Endothelial cell of umbilical vein (primary cell): ENCODE measurements at regions not wholly inside any gene's neighbourhood (a gene's known extent, or its start where the extent isn't known, plus 50 kb on each side); places are given as distances from the start of the nearest gene placed in this dataset.

Experiments used
- BruUV-seq: library from RNA; stranded (reverse); fragments of 400-500 nt; replicated peaks from 2 replicates; lab custom pipeline; 2021; lab: Mats Ljungman, UMichigan
- CTCF ChIA-PET: fragments of 300-600, 350-600 bp; sonication (Branson Sonifier 250); formaldehyde crosslinking; loops from one replicate; lab custom pipeline; 2021; ENCODE audit warnings: antibody characterized with exemption, inconsistent platforms; lab: Charles Lee
- POLR2A ChIA-PET: fragments of 300-600, 350-600 bp; sonication (Branson Sonifier 250); formaldehyde crosslinking; loops from one replicate; lab custom pipeline; 2021; ENCODE audit warnings: antibody characterized with exemption, inconsistent platforms; lab: Charles Lee
- DNase-seq: peaks from one replicate; pipeline ENCODE4 v3.0.0-alpha.2; 2011; ENCODE audit warnings: low read depth, low spot score
- FAIRE-seq: peaks from 2 replicates; lab custom pipeline; 2011; peaks lifted over from hg19 to GRCh38; lab: Jason Lieb, UNC
- H2AFZ ChIP-seq: 2 replicates; pipeline ENCODE4 v1.6.0; 2012; ENCODE audit warnings: low read depth, low read length, control low read depth, inconsistent platforms
- H3K27ac ChIP-seq: 2 replicates; pipeline ENCODE4 v1.5.1; 2011; ENCODE audit warnings: low read depth, mild to moderate bottlenecking, control low read depth, low read length, moderate library complexity; ENCODE audit not compliant: insufficient read depth
- H3K27me3 ChIP-seq, 2 experiments: 2 replicates each; pipeline versions ENCODE4 v1.6.0 to v1.6.1; 2011; ENCODE audit warnings: low read length in 2 of 2, mixed read lengths in 1 of 2; ENCODE audit not compliant: control insufficient read depth in 2 of 2, insufficient read depth in 2 of 2
- H3K36me3 ChIP-seq, 2 experiments: 2 replicates in 1 of 2; 3 replicates in 1 of 2; pipeline ENCODE4 v1.5.1; 2011; ENCODE audit warnings: low read length in 2 of 2, mild to moderate bottlenecking in 1 of 2, moderate library complexity in 1 of 2; ENCODE audit not compliant: control insufficient read depth in 2 of 2, insufficient read depth in 2 of 2; ENCODE audit errors: extremely low read depth in 1 of 2
- H3K4me1 ChIP-seq: 3 replicates; pipeline ENCODE4 v1.5.1; 2011; ENCODE audit warnings: mild to moderate bottlenecking, low read length; ENCODE audit not compliant: control insufficient read depth, insufficient read depth; ENCODE audit errors: extremely low read depth
- H3K4me2 ChIP-seq: 2 replicates; pipeline ENCODE4 v1.6.1; 2011; ENCODE audit warnings: low read length, control low read depth, mixed read lengths; ENCODE audit not compliant: insufficient read depth
- H3K4me3 ChIP-seq, 3 experiments: fragments of 200-600 bp in 1 of 3; sonication (generic), shearing (Covaris generic) in 1 of 3; replicated peaks in 1 of 3; 2 replicates each; pipeline ENCODE4 v1.5.1; 2011 to 2016; ENCODE audit warnings: control low read depth in 3 of 3, low read length in 3 of 3, mild to moderate bottlenecking in 2 of 3, inconsistent platforms in 1 of 3, low read depth in 1 of 3, moderate library complexity in 1 of 3; ENCODE audit not compliant: insufficient read depth in 1 of 3
- H3K79me2 ChIP-seq: 2 replicates; pipeline ENCODE4 v1.6.0; 2012; ENCODE audit warnings: low read length, inconsistent platforms; ENCODE audit not compliant: control insufficient read depth, insufficient read depth
- H3K9ac ChIP-seq: replicated peaks from 2 replicates; pipeline ENCODE3; 2011; ENCODE audit warnings: low read length, control low read depth; ENCODE audit not compliant: insufficient read depth; ENCODE audit errors: extremely low read depth
- H3K9me1 ChIP-seq: replicated peaks from 3 replicates; pipeline ENCODE4 v1.6.0; 2011; ENCODE audit warnings: mild to moderate bottlenecking, low read length; ENCODE audit not compliant: control insufficient read depth, insufficient read depth; ENCODE audit errors: extremely low read depth
- H3K9me3 ChIP-seq: replicated peaks from 2 replicates; pipeline ENCODE4 v1.5.1; 2012; ENCODE audit warnings: low read length, inconsistent platforms; ENCODE audit not compliant: control insufficient read depth, insufficient read depth
- H4K20me1 ChIP-seq: replicated peaks from 2 replicates; pipeline ENCODE3; 2011; ENCODE audit warnings: mild to moderate bottlenecking, low read length; ENCODE audit not compliant: control insufficient read depth, insufficient read depth; ENCODE audit errors: extremely low read depth
- EZH2 ChIP-seq: IDR thresholded peaks from 2 replicates; pipeline ENCODE4 v1.6.1; 2012; ENCODE audit warnings: borderline replicate concordance, low read depth, mild to moderate bottlenecking, moderate library complexity, low read length, inconsistent platforms; ENCODE audit not compliant: severe bottlenecking
- GATA2 ChIP-seq: IDR thresholded peaks from 2 replicates; pipeline ENCODE4 v1.7.0; 2011; ENCODE audit warnings: low read depth, mild to moderate bottlenecking, moderate library complexity, mixed read lengths, low read length; ENCODE audit not compliant: insufficient read length, insufficient read depth
- JUN ChIP-seq: IDR thresholded peaks from 2 replicates; pipeline ENCODE4 v1.6.1; 2011; ENCODE audit warnings: borderline replicate concordance, low read depth; ENCODE audit not compliant: insufficient read length, insufficient read depth
- MYC ChIP-seq: IDR thresholded peaks from one replicate; pipeline ENCODE4 v1.6.1; 2011; ENCODE audit warnings: mild to moderate bottlenecking, low read depth, low read length
- POLR2A ChIP-seq: IDR thresholded peaks from 2 replicates; pipeline ENCODE4 v1.6.1; 2012; ENCODE audit warnings: low read depth, mild to moderate bottlenecking, control low read depth, low read length
- dilution Hi-C: fragments of 300-500 bp; cut with MboI; formaldehyde crosslinking; loops from one replicate; pipeline ENCODE4 v1.15.0; 2019; ENCODE audit warnings: low sequenced_read_pairs; ENCODE audit not compliant: extremely low pct_ligation_motif_present
- intact Hi-C: fragments of 100-400 bp; cut with micrococcal nuclease; formaldehyde crosslinking; loops from one replicate; pipeline ENCODE4 v1.10.0; 2022
- TF ChIP-seq, protein P1 (sequence below): IDR thresholded peaks from 2 replicates; pipeline ENCODE4 v1.6.1; 2011; ENCODE audit not compliant: insufficient read depth, insufficient read length

DNA sequence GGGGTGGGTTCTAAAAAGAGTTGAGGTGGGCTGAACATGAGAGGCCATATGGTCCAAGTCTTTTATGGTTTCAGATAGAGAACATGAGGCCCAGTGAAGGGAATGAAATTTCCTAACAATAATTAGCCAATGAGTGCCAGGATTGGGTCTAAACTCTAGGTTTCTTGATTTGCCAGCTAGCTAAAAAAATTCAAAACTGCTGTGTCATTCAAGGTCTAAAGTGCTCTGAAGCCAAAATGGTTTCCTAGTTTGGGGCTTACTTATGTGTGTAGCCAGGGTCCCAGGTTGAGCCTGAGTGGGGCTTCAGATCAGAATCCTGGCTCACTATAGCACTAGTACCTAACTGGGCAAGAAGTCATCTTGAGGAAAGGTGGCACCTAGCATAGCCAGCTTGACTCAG lies 55.3 kb upstream of the SYN2 start:
- dilution Hi-C loops, result no loop called here
- Histone ChIP-seq H4K20me1 (no peaks in the 10 kb centered on the region), H3K4me3 (no peak overlapping the region), H3K79me2 (no peaks in the 10 kb centered on the region), H2AFZ (no peak overlapping the region), H3K36me3 (no peaks in the 10 kb centered on the region), H3K9me1 (no peaks in the 10 kb centered on the region), H3K4me2 (no peak overlapping the region), H3K9ac (no peak overlapping the region), H3K4me1 (no peaks in the 10 kb centered on the region), H3K27me3 (no peaks in the 10 kb centered on the region), H3K27ac (no peak overlapping the region), H3K9me3 (no peaks in the 10 kb centered on the region)
- intact Hi-C loops, result no loop called here
- DNase-seq (no peak), FAIRE-seq (no peak)
- POLR2A ChIA-PET, result no interaction called here
- BruUV-seq, result no TSS peak
- CTCF ChIA-PET, result no interaction called here
- no peak for TF ChIP-seq JUN
- no peak for TF ChIP-seq EZH2
- TF ChIP-seq MYC, result no peak
- TF ChIP-seq, protein P1, sequence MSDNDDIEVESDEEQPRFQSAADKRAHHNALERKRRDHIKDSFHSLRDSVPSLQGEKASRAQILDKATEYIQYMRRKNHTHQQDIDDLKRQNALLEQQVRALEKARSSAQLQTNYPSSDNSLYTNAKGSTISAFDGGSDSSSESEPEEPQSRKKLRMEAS, result no peak
- no peak for TF ChIP-seq GATA2
- no peak for TF ChIP-seq POLR2A

DNA sequence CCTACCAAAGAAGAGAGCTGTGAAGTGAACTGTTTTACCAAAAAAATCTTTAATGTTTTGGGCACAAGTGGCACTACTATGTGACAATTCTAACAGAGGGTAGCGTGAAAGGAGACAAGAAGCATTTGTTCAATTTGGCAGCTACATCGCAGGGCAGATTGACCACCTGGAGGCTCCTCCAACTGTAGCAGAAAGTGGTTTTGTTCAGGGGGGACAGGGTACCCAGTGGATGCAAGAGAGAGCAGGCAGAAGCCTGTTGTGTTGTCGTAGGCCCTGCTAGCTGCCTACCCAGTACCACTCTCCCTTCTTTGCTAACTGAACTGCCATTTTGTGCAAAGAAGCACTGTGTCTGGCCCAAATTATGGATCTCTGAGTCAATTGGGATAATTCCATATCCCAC lies 54.8 kb upstream of the SYN2 start:
- intact Hi-C loops, result no loop called here
- POLR2A ChIA-PET, result no interaction called here
- no peak for TF ChIP-seq EZH2
- no peak for TF ChIP-seq JUN
- Histone ChIP-seq H3K4me1 (no peaks in the 10 kb centered on the region), H3K4me2 (no peak overlapping the region), H3K9me1 (no peaks in the 10 kb centered on the region), H3K4me3 (no peak overlapping the region), H2AFZ (no peak overlapping the region), H3K9ac (no peak overlapping the region), H3K27me3 (no peaks in the 10 kb centered on the region), H3K36me3 (no peaks in the 10 kb centered on the region), H3K79me2 (no peaks in the 10 kb centered on the region), H4K20me1 (no peaks in the 10 kb centered on the region), H3K9me3 (no peaks in the 10 kb centered on the region), H3K27ac (no peak overlapping the region)
- DNase-seq, result no peak
- no TSS peak for BruUV-seq
- dilution Hi-C loops, result no loop called here
- FAIRE-seq, result no peak
- CTCF ChIA-PET, result no interaction called here
